ENCODE measurements at regions not wholly inside any gene's neighbourhood (a gene's known extent, or its start where the extent isn't known, plus 50 kb on each side); places are given as distances from the start of the nearest gene placed in this dataset.

GRCh38 chr9:120030847-120031246, 549.1 kb downstream of the CDK5RAP2 start:
- no peaks in the 10 kb centered on the region for H3K36me3 ChIP-seq
- H3K27ac ChIP-seq = no peak overlapping the region
- H3K4me1 ChIP-seq (ENCODE audit: low read depth) = no peaks in the 10 kb centered on the region
- no peak overlapping the region for H3K4me3 ChIP-seq
- no peaks in the 10 kb centered on the region for H3K9me3 ChIP-seq (ENCODE audit: low read depth)
- H3K27me3 ChIP-seq = no peaks in the 10 kb centered on the region
- no peak for DNase-seq (ENCODE audit: low read depth in 1 of 2, low spot score in 1 of 2)
- no peak for TF ChIP-seq CTCF (IDR thresholded peaks at IDR 0.05; ENCODE audit: low read depth, low read length)

DNA sequence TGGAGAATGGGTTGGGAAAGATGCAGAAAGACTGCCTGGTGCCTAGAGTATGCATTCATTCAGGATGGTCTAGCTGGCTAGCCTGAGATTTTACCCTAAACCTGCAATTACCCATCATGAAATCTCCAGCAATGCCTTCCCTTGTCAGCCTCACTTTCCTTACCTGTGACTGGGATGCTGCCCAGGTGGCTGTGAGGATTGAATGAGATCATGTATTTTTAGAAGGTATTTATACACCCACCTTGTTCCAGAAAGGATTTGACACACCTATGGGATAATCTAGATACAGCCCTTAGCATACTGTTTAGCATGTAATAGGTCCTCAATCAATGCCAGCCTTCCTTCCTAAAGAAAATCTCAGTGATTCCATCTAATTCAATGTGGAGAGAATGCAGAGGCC, 561.4 kb downstream of the CDK5RAP2 start:
- TF ChIP-seq CTCF (IDR thresholded peaks at IDR 0.05; ENCODE audit: low read depth, low read length) = no peak
- H3K27ac ChIP-seq = no peak overlapping the region

DNA sequence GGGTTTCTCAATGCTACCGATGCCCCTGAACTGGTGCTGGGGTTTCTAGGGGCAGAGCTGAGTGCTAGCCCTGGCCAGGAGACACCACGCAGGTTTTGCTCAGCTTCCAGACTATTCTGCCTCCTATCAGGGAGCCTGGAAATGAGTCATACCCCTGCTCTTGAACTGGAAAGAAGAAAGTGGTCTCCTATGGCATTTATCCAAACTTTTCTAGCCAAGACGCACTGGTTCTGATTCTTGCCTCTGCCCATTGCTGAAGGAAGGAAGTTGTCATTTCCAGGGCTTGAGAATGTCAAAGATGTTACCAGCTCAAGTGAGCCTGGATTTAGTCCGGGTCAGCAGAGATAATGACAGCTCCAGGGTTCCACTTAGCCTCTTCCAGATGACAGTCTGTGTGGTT, 561.9 kb downstream of the CDK5RAP2 start:
- H3K9me3 ChIP-seq (ENCODE audit: low read depth) = no peaks in the 10 kb centered on the region
- no peaks in the 10 kb centered on the region for H3K36me3 ChIP-seq
- DNase-seq (ENCODE audit: low read depth in 1 of 2, low spot score in 1 of 2) = no peak
- H3K27ac ChIP-seq = no peak overlapping the region
- no peak for TF ChIP-seq CTCF (IDR thresholded peaks at IDR 0.05; ENCODE audit: low read depth, low read length)
- H3K27me3 ChIP-seq = no peaks in the 10 kb centered on the region
- H3K4me3 ChIP-seq = no peak overlapping the region
- H3K4me1 ChIP-seq (ENCODE audit: low read depth) = no peaks in the 10 kb centered on the region

More for the DNA sequence above, 561.4 kb downstream of the CDK5RAP2 start:
- no peaks in the 10 kb centered on the region for H3K27me3 ChIP-seq
- H3K4me3 ChIP-seq = no peak overlapping the region
- H3K36me3 ChIP-seq = no peaks in the 10 kb centered on the region
- H3K4me1 ChIP-seq (ENCODE audit: low read depth) = no peaks in the 10 kb centered on the region
- no peak for DNase-seq (ENCODE audit: low read depth in 1 of 2, low spot score in 1 of 2)
- H3K9me3 ChIP-seq (ENCODE audit: low read depth) = no peaks in the 10 kb centered on the region

DNA sequence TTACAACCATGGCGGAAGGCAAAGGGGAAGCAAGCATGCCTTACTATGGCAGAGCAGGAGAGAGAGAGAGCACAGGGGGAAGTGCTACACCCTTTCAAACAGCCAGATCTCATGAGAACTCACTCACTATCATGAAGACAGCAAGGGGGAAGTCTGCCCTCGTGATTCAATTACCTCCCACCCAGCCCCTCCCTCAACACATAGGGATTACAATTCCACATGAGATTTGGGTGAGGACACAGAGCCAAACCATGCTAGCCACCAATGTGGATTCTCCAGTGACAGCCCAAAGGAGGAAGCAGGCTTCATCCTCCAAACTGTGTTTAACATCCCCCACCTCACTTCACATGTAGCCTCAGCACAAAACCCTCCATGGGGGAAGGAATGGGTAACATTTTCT, 563.7 kb downstream of the CDK5RAP2 start:
- TF ChIP-seq CTCF (IDR thresholded peaks at IDR 0.05; ENCODE audit: low read depth, low read length) = no peak
- Histone ChIP-seq H3K27me3 (no peaks in the 10 kb centered on the region), H3K9me3 (ENCODE audit: low read depth) (no peaks in the 10 kb centered on the region), H3K4me3 (no peak overlapping the region), H3K36me3 (no peaks in the 10 kb centered on the region), H3K4me1 (ENCODE audit: low read depth) (no peaks in the 10 kb centered on the region), H3K27ac (no peak overlapping the region)
- DNase-seq (ENCODE audit: low read depth in 1 of 2, low spot score in 1 of 2) = no peak

DNA sequence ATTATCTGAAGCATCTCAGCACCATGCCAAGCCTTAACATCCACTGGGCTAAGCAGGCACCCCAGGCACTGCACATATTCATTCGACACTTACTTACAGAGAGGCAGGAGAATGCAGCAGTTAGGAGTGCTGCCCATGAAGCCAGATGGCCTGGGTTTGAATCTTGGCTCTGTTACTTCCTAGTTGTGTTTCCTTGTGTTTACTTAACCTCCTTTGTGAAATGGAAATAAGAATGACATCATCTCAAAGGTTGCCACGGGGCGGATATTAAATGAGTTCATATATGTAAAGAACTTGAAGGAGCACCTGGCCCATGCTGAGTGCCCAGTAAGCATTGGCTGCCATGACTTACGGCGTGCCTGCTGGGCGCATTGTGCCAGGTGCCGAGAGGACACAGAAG, 565.2 kb downstream of the CDK5RAP2 start:
- TF ChIP-seq CTCF (IDR thresholded peaks at IDR 0.05; ENCODE audit: low read depth, low read length) = no peak
- no peak for DNase-seq (ENCODE audit: low read depth in 1 of 2, low spot score in 1 of 2)
- H3K27ac ChIP-seq = no peak overlapping the region
- H3K36me3 ChIP-seq = no peaks in the 10 kb centered on the region
- no peaks in the 10 kb centered on the region for H3K4me1 ChIP-seq (ENCODE audit: low read depth)
- H3K4me3 ChIP-seq = no peak overlapping the region
- no peaks in the 10 kb centered on the region for H3K9me3 ChIP-seq (ENCODE audit: low read depth)
- no peaks in the 10 kb centered on the region for H3K27me3 ChIP-seq

DNA sequence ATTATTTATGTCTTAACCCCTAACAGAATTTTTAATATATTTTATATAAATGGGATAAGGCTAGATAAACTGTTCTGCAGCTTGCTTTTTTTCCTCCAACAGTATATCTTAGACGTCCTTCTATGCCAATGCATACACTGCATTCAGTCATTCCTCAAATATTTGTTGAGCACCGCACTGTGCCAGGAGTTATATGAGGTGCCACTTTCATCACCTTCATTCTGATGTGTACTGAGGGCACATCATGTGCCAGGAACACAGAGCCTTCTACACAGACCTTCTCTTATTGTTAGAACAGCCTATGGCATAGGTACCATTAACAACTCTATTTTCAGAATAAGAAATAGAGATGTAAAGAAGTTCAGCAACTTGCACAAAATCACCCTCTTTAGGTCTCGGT, 570.1 kb downstream of the CDK5RAP2 start:
- DNase-seq (ENCODE audit: low read depth in 1 of 2, low spot score in 1 of 2) = no peak
- H3K36me3 ChIP-seq = no peaks in the 10 kb centered on the region
- H3K4me3 ChIP-seq = no peak overlapping the region
- TF ChIP-seq CTCF (IDR thresholded peaks at IDR 0.05; ENCODE audit: low read depth, low read length) = no peak
- no peak overlapping the region for H3K27ac ChIP-seq
- no peaks in the 10 kb centered on the region for H3K4me1 ChIP-seq (ENCODE audit: low read depth)
- H3K27me3 ChIP-seq = no peaks in the 10 kb centered on the region
- no peaks in the 10 kb centered on the region for H3K9me3 ChIP-seq (ENCODE audit: low read depth)

Measured in cardiac muscle cell (in vitro differentiated cells and primary cell).